NCI-H1436 treated with DMSO at 0.1 percent for 48 hours (cell line): ENCODE measurements at regions not wholly inside any gene's neighbourhood (a gene's known extent, or its start where the extent isn't known, plus 50 kb on each side); places are given as distances from the start of the nearest gene placed in this dataset.
"Not testable (repeated sequence)": the region's sequence is repeated elsewhere in the genome, so short reads cannot be mapped to it uniquely, and the experiment has no call there.

Experiments
- DNase-seq: peaks from one replicate; lab custom pipeline; 2025; lab: John Stamatoyannopoulos, UW

GRCh38 chr11:37430966-37431632, 833.1 kb upstream of the RAG2 start:
- not testable (repeated sequence) for DNase-seq

GRCh38 chr11:37422511-37422910, 824.5 kb upstream of the RAG2 start:
- no peak for DNase-seq

- no peak for DNase-seq
These were observed 813.3 kb upstream of the RAG2 start for GRCh38 chr11:37411289-37411688.

- DNase-seq: no peak
These were observed 811.1 kb upstream of the RAG2 start for GRCh38 chr11:37409124-37409523.

GRCh38 chr11:37407461-37407860, 809.4 kb upstream of the RAG2 start:
- no peak for DNase-seq

GRCh38 chr11:37406651-37407050, 808.6 kb upstream of the RAG2 start:
- DNase-seq: no peak

- DNase-seq: no peak
These were observed 806.2 kb upstream of the RAG2 start for GRCh38 chr11:37404231-37404630.

- DNase-seq: no peak
These were observed 804.6 kb upstream of the RAG2 start for GRCh38 chr11:37402663-37403062.

- DNase-seq: no peak
These were observed 796.3 kb upstream of the RAG2 start for GRCh38 chr11:37394236-37394870.

GRCh38 chr11:37391615-37392014, 793.6 kb upstream of the RAG2 start:
- DNase-seq: no peak

- DNase-seq: no peak
These were observed 792.6 kb upstream of the RAG2 start for GRCh38 chr11:37390576-37391083.

GRCh38 chr11:37378958-37379357, 780.9 kb upstream of the RAG2 start:
- no peak for DNase-seq

GRCh38 chr11:37372667-37373066, 774.6 kb upstream of the RAG2 start:
- no peak for DNase-seq

GRCh38 chr11:37371346-37371970, 773.4 kb upstream of the RAG2 start:
- no peak for DNase-seq

GRCh38 chr11:37370817-37371216, 772.8 kb upstream of the RAG2 start:
- no peak for DNase-seq

GRCh38 chr11:37364246-37364839, 766.3 kb upstream of the RAG2 start:
- DNase-seq: no peak

GRCh38 chr11:37353192-37353591, 755.2 kb upstream of the RAG2 start:
- DNase-seq: no peak

- DNase-seq: no peak
These were observed 754.4 kb upstream of the RAG2 start for GRCh38 chr11:37352485-37352884.

- DNase-seq: no peak
These were observed 745.3 kb upstream of the RAG2 start for GRCh38 chr11:37343290-37343689.

GRCh38 chr11:37336401-37336800, 738.4 kb upstream of the RAG2 start:
- DNase-seq: no peak

GRCh38 chr11:37333345-37333744, 735.3 kb upstream of the RAG2 start:
- DNase-seq: no peak

- DNase-seq: no peak
These were observed 725.8 kb upstream of the RAG2 start for GRCh38 chr11:37323843-37324242.
